Osteocyte (in vitro differentiated cells): ENCODE measurements at regions not wholly inside any gene's neighbourhood (a gene's known extent, or its start where the extent isn't known, plus 50 kb on each side); places are given as distances from the start of the nearest gene placed in this dataset.

Experiments used
- DNase-seq: peaks from one replicate; pipeline ENCODE4 v3.0.0; 2021; ENCODE audit warnings: mixed read lengths; ENCODE audit not compliant: unreplicated experiment; ENCODE audit errors: extremely low spot score
- H3K27ac Mint-ChIP-seq: one replicate; pipeline ENCODE4 v1.8.0; 2021; ENCODE audit warnings: mild to moderate bottlenecking, mixed read lengths; ENCODE audit not compliant: unreplicated experiment
- H3K27me3 Mint-ChIP-seq: one replicate; pipeline ENCODE4 v1.8.0; 2021; ENCODE audit warnings: mixed read lengths; ENCODE audit not compliant: unreplicated experiment
- H3K36me3 Mint-ChIP-seq: one replicate; pipeline ENCODE4 v1.8.0; 2021; ENCODE audit warnings: mixed read lengths; ENCODE audit not compliant: unreplicated experiment
- H3K4me1 Mint-ChIP-seq: one replicate; pipeline ENCODE4 v1.8.0; 2021; ENCODE audit warnings: mixed read lengths; ENCODE audit not compliant: unreplicated experiment
- H3K4me3 Mint-ChIP-seq: one replicate; pipeline ENCODE4 v1.8.0; 2021; ENCODE audit warnings: mild to moderate bottlenecking, moderate library complexity, mixed read lengths; ENCODE audit not compliant: unreplicated experiment
- H3K9me3 Mint-ChIP-seq: one replicate; pipeline ENCODE4 v1.8.0; 2021; ENCODE audit warnings: mixed read lengths; ENCODE audit not compliant: unreplicated experiment
- CTCF ChIP-seq: fragments of 200-600 bp; sonication (generic); IDR thresholded peaks from 2 replicates; pipeline ENCODE4 v1.5.0; 2021; ENCODE audit warnings: antibody characterized with exemption, mild to moderate bottlenecking, moderate library complexity

GRCh38 chr17:79138826-79139225, 64.2 kb downstream of the ENGASE start:
- no peak overlapping the region for H3K27ac Mint-ChIP-seq
- H3K4me1 Mint-ChIP-seq: no peaks in the 10 kb centered on the region
- TF ChIP-seq CTCF: no peak
- peaks cover 15% of the 10 kb centered on the region for H3K27me3 Mint-ChIP-seq
- no peaks in the 10 kb centered on the region for H3K9me3 Mint-ChIP-seq
- H3K36me3 Mint-ChIP-seq: no peaks in the 10 kb centered on the region
- no peak overlapping the region for H3K4me3 Mint-ChIP-seq
- no peak for DNase-seq

GRCh38 chr17:79137789-79138165, 63.2 kb downstream of the ENGASE start:
- TF ChIP-seq CTCF: no peak
- no peak overlapping the region for H3K4me3 Mint-ChIP-seq
- no peak overlapping the region for H3K27ac Mint-ChIP-seq
- H3K4me1 Mint-ChIP-seq: no peaks in the 10 kb centered on the region
- H3K36me3 Mint-ChIP-seq: no peaks in the 10 kb centered on the region
- no peak for DNase-seq
- no peaks in the 10 kb centered on the region for H3K9me3 Mint-ChIP-seq
- H3K27me3 Mint-ChIP-seq: peaks cover 15% of the 10 kb centered on the region

- H3K9me3 Mint-ChIP-seq: no peaks in the 10 kb centered on the region
- no peak for TF ChIP-seq CTCF
- DNase-seq: no peak
These were observed 62.6 kb downstream of the ENGASE start for GRCh38 chr17:79137015-79137788.

GRCh38 chr17:79136596-79136995, 62.0 kb downstream of the ENGASE start:
- H3K27me3 Mint-ChIP-seq: peaks cover 15% of the 10 kb centered on the region
- no peaks in the 10 kb centered on the region for H3K36me3 Mint-ChIP-seq
- no peak overlapping the region for H3K27ac Mint-ChIP-seq
- H3K9me3 Mint-ChIP-seq: no peaks in the 10 kb centered on the region
- no peaks in the 10 kb centered on the region for H3K4me1 Mint-ChIP-seq
- H3K4me3 Mint-ChIP-seq: no peak overlapping the region
- no peak for DNase-seq
- no peak for TF ChIP-seq CTCF

More at GRCh38 chr17:79137015-79137788, 62.6 kb downstream of the ENGASE start:
- H3K4me3 Mint-ChIP-seq: no peak overlapping the region
- no peak overlapping the region for H3K27ac Mint-ChIP-seq
- H3K4me1 Mint-ChIP-seq: no peaks in the 10 kb centered on the region
- peaks cover 15% of the 10 kb centered on the region for H3K27me3 Mint-ChIP-seq
- H3K36me3 Mint-ChIP-seq: no peaks in the 10 kb centered on the region
